Testis (tissue), 2 donors: ENCODE measurements at regions not wholly inside any gene's neighbourhood (a gene's known extent, or its start where the extent isn't known, plus 50 kb on each side); places are given as distances from the start of the nearest gene placed in this dataset.

ENCODE experiments used
- POLR2A ChIP-seq: fragments of 450-650 bp; IDR thresholded peaks from one replicate; pipeline ENCODE4 v1.6.1; 2017; ENCODE audit warnings: antibody characterized with exemption, mild to moderate bottlenecking, moderate library complexity
- TF ChIP-seq, protein P1 (sequence below), 3 experiments: fragments of 450-650 bp in 2 of 3; fragments of 200-600 bp in 1 of 3; sonication (generic) in 1 of 3; IDR thresholded peaks; one replicate each; pipeline ENCODE4 v1.5.1; 2016 to 2019; ENCODE audit warnings: antibody characterized with exemption in 3 of 3, mild to moderate bottlenecking in 2 of 3, moderate library complexity in 1 of 3

DNA sequence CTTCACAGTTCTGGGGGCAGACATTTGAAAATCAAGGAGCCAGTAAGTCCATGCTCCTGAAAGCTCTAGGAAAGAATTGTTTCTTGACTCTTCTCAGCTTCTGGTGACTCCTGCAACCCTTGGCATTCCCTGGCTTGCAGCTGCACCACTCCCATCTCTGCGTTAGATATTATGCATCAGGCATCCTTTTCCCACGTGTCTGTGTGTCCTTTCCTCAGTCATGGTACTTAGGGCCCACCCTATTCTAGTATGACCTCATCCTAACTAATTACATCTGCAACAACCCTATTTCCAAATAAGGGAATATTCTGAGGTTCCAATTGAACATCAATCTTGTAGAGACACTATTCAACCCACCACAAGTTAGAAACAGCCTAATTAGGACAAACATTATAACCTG is 931.7 kb upstream of the CHAC2 start:
- TF ChIP-seq, protein P1, sequence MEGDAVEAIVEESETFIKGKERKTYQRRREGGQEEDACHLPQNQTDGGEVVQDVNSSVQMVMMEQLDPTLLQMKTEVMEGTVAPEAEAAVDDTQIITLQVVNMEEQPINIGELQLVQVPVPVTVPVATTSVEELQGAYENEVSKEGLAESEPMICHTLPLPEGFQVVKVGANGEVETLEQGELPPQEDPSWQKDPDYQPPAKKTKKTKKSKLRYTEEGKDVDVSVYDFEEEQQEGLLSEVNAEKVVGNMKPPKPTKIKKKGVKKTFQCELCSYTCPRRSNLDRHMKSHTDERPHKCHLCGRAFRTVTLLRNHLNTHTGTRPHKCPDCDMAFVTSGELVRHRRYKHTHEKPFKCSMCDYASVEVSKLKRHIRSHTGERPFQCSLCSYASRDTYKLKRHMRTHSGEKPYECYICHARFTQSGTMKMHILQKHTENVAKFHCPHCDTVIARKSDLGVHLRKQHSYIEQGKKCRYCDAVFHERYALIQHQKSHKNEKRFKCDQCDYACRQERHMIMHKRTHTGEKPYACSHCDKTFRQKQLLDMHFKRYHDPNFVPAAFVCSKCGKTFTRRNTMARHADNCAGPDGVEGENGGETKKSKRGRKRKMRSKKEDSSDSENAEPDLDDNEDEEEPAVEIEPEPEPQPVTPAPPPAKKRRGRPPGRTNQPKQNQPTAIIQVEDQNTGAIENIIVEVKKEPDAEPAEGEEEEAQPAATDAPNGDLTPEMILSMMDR (IDR thresholded peaks at IDR 0.05): no peak
- TF ChIP-seq POLR2A: no peak
